Panc1 (cell line): ENCODE measurements at regions not wholly inside any gene's neighbourhood (a gene's known extent, or its start where the extent isn't known, plus 50 kb on each side); places are given as distances from the start of the nearest gene placed in this dataset.

ENCODE experiments used
- ATAC-seq: fragments of 200-7000 bp; cut with Tn5 transposase; 2 replicates; pipeline ENCODE4 v1.9.1; 2020; ENCODE audit warnings: mild to moderate bottlenecking, moderate library complexity
- BruUV-seq: library from RNA; stranded (reverse); fragments of 400-500 nt; replicated peaks from 2 replicates; lab custom pipeline; 2021; lab: Mats Ljungman, UMichigan
- CTCF ChIA-PET: fragments of 300-600 bp; sonication (Branson Sonifier 250); formaldehyde crosslinking; loops from one replicate; lab custom pipeline; 2022; ENCODE audit warnings: antibody characterized with exemption; lab: Charles Lee
- POLR2A ChIA-PET: fragments of 300-600 bp; sonication (Branson Sonifier 250); formaldehyde crosslinking; loops from one replicate; lab custom pipeline; 2022; ENCODE audit warnings: antibody characterized with exemption; lab: Charles Lee
- DNase-seq: peaks from one replicate; pipeline ENCODE4 v3.0.0-alpha.2; 2010; ENCODE audit warnings: low read depth, low spot score
- H3K27ac ChIP-seq: 2 replicates; pipeline ENCODE4 v1.5.1; 2011; ENCODE audit warnings: mild to moderate bottlenecking, low read length, inconsistent platforms
- H3K27me3 ChIP-seq: fragments of 200-500 bp; sonication (Bioruptor generic); 2 replicates; pipeline ENCODE4 v1.6.0; 2014; ENCODE audit warnings: low read length, inconsistent platforms; ENCODE audit not compliant: control insufficient read depth, insufficient read depth
- H3K36me3 ChIP-seq: fragments of 200-500 bp; sonication (Bioruptor generic); 2 replicates; pipeline ENCODE4 v1.5.1; 2014; ENCODE audit warnings: inconsistent platforms, mild to moderate bottlenecking, low read length, moderate library complexity; ENCODE audit not compliant: control insufficient read depth, insufficient read depth
- H3K4me1 ChIP-seq: 2 replicates; pipeline ENCODE4 v1.5.1; 2011; ENCODE audit warnings: inconsistent platforms, mild to moderate bottlenecking, low read length, moderate library complexity; ENCODE audit not compliant: control insufficient read depth, insufficient read depth
- H3K4me3 ChIP-seq, 2 experiments: 2 replicates each; pipeline ENCODE4 v1.5.1; 2011 to 2012; ENCODE audit warnings: low read depth in 2 of 2, low read length in 2 of 2, mild to moderate bottlenecking in 2 of 2, inconsistent platforms in 1 of 2, moderate library complexity in 1 of 2
- H3K9me3 ChIP-seq: fragments of 200-500 bp; sonication (Bioruptor generic); 2 replicates; pipeline ENCODE4 v1.5.1; 2014; ENCODE audit warnings: low read depth, mild to moderate bottlenecking, inconsistent platforms, low read length, moderate library complexity; ENCODE audit not compliant: control insufficient read depth, insufficient read depth
- CTCF ChIP-seq: fragments of 450-650 bp; IDR thresholded peaks from 2 replicates; pipeline ENCODE4 v1.5.1; 2017; ENCODE audit warnings: mild to moderate bottlenecking
- POLR2AphosphoS5 ChIP-seq: IDR thresholded peaks from 2 replicates; pipeline ENCODE4 v1.6.1; 2012; ENCODE audit warnings: mild to moderate bottlenecking, low read depth, low read length, moderate library complexity
- REST ChIP-seq, 2 experiments: IDR thresholded peaks; 2 replicates each; pipeline ENCODE4 v1.6.1; 2011 to 2012; ENCODE audit warnings: low read depth in 2 of 2, control low read depth in 1 of 2, low read length in 1 of 2, mild to moderate bottlenecking in 1 of 2, moderate library complexity in 1 of 2; ENCODE audit not compliant: insufficient read depth in 1 of 2
- SIN3A ChIP-seq: IDR thresholded peaks from 2 replicates; pipeline ENCODE4 v1.6.1; 2012; ENCODE audit warnings: low read depth, mild to moderate bottlenecking, low read length, moderate library complexity, borderline replicate concordance; ENCODE audit not compliant: insufficient read depth
- TCF7L2 ChIP-seq: IDR thresholded peaks from 2 replicates; pipeline ENCODE4 v1.6.1; 2011; ENCODE audit warnings: mild to moderate bottlenecking, low read depth, low read length, inconsistent platforms
- in situ Hi-C: cut with HindIII; loops from 2 replicates; pipeline ENCODE4 v1.10.0; 2016; ENCODE audit warnings: low sequenced_read_pairs, low pct_unique_long_range_greater_than_20kb
- intact Hi-C: fragments of 100-400 bp; cut with micrococcal nuclease; formaldehyde crosslinking; loops from one replicate; pipeline ENCODE4 v1.10.0; 2022; ENCODE audit not compliant: unreplicated experiment

GRCh38 chr10:16297069-16297468, 139.7 kb upstream of the PTER start:
- no TSS peak for BruUV-seq
- CTCF ChIA-PET: no interaction called here
- in situ Hi-C loops: no loop called here
- POLR2A ChIA-PET: no interaction called here
- DNase-seq (no peak), ATAC-seq (no peak)
- no peaks in the 10 kb centered on the region for H3K36me3 ChIP-seq
- H3K4me1 ChIP-seq: no peaks in the 10 kb centered on the region
- TF ChIP-seq REST (IDR thresholded peaks at IDR 0.05; ENCODE audit: insufficient read depth in 1 of 2, low read depth in 2 of 2, low read length in 1 of 2) (no peak), TCF7L2 (no peak), POLR2AphosphoS5 (no peak), SIN3A (no peak), CTCF (no peak)
- no peak overlapping the region for H3K4me3 ChIP-seq
- H3K27ac ChIP-seq: no peak overlapping the region
- no peaks in the 10 kb centered on the region for H3K27me3 ChIP-seq
- intact Hi-C loops: no loop called here
- no peaks in the 10 kb centered on the region for H3K9me3 ChIP-seq

GRCh38 chr10:16297642-16298041, 139.2 kb upstream of the PTER start:
- DNase-seq (no peak), ATAC-seq (no peak)
- ChIA-PET CTCF (no interaction called here), POLR2A (no interaction called here)
- TF ChIP-seq TCF7L2: no peak
- no peak for TF ChIP-seq POLR2AphosphoS5
- TF ChIP-seq REST (IDR thresholded peaks at IDR 0.05; ENCODE audit: insufficient read depth in 1 of 2, low read depth in 2 of 2, low read length in 1 of 2): no peak
- no peaks in the 10 kb centered on the region for H3K27me3 ChIP-seq
- no peak overlapping the region for H3K27ac ChIP-seq
- H3K36me3 ChIP-seq: no peaks in the 10 kb centered on the region
- H3K4me3 ChIP-seq: no peak overlapping the region
- BruUV-seq: no TSS peak
- H3K9me3 ChIP-seq: no peaks in the 10 kb centered on the region
- in situ Hi-C loops: no loop called here
- intact Hi-C loops: no loop called here
- H3K4me1 ChIP-seq: no peaks in the 10 kb centered on the region
